Left lung (tissue), 4 donors: ENCODE measurements at regions not wholly inside any gene's neighbourhood (a gene's known extent, or its start where the extent isn't known, plus 50 kb on each side); places are given as distances from the start of the nearest gene placed in this dataset.

Experiments
- ATAC-seq: fragments of 200-7000 bp; cut with Tn5 transposase; one replicate; pipeline ENCODE4 v1.9.1; 2020; ENCODE audit warnings: moderate library complexity
- DNase-seq, 4 donors: peaks; one replicate each; pipeline ENCODE4 v3.0.0-alpha.2; 2013 to 2020
- H3K27ac ChIP-seq, 2 donors: fragments of 200-600 bp; sonication (generic) in 1 of 2; one replicate each; pipeline versions ENCODE4 v1.5.0 to v1.8.0; 2020 to 2021
- H3K27me3 ChIP-seq, 2 donors: fragments of 200-600 bp; sonication (generic) in 1 of 2; one replicate each; pipeline versions ENCODE4 v1.5.0 to v1.8.0; 2020 to 2021
- H3K36me3 ChIP-seq, 2 donors: fragments of 200-600 bp; sonication (generic) in 1 of 2; one replicate each; pipeline versions ENCODE4 v1.5.0 to v1.8.0; 2020 to 2021
- H3K4me1 ChIP-seq, 2 donors: fragments of 200-600 bp; one replicate each; pipeline ENCODE4 v1.8.0; 2021
- H3K4me3 ChIP-seq, 2 donors: fragments of 200-600 bp; sonication (generic) in 1 of 2; one replicate each; pipeline versions ENCODE4 v1.5.0 to v1.8.0; 2020 to 2021; ENCODE audit warnings: mild to moderate bottlenecking in 1 of 2
- H3K9me3 ChIP-seq, 2 donors: fragments of 200-600 bp; sonication (generic) in 1 of 2; one replicate each; pipeline versions ENCODE4 v1.5.0 to v1.8.0; 2020 to 2021
- CTCF ChIP-seq, 2 donors: fragments of 200-600 bp; sonication (generic) in 1 of 2; IDR thresholded peaks; one replicate each; pipeline versions ENCODE4 v1.5.0 to v1.8.0; 2021; ENCODE audit warnings: antibody characterized with exemption in 2 of 2
- intact Hi-C, 2 donors: fragments of 100-400 bp; cut with DNase I; formaldehyde crosslinking; loops; one replicate each; pipeline versions ENCODE4 v1.11.2 to v1.14.2; 2022
- donor health status: DM: no; HTN: yes; CAD: no.
- donor health status: DM: no; HTN: no; CAD: no.

DNA sequence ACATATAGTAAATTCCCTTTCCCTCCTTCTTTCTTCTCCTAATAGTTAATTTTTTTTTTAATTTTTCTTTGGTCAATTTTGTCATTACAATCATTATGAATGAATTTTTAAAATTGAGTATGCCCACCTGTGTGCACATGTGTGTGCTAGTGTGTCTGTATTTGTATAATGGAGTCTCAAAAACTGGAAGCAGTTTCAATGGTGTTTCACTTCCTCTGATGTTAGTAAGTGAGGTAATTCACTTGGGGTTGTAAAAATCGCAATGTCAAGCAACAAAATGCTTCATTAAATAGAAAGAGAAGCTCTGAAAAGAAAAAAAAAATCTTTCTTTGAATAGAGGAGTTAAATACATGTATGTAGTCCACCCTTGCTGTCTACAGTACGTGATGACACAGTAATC lies 1467.6 kb upstream of the NUDT12 start:
- DNase-seq (no peak), ATAC-seq (no peak)
- H3K4me3 ChIP-seq, result no peak overlapping the region
- intact Hi-C loops, result no loop called here
- peaks cover 0 to 2% of the 10 kb centered on the region in 2 donors for H3K9me3 ChIP-seq
- TF ChIP-seq CTCF (IDR thresholded peaks at IDR 0.05), result no peak
- no peaks in the 10 kb centered on the region for H3K4me1 ChIP-seq
- no peaks in the 10 kb centered on the region for H3K27me3 ChIP-seq
- no peaks in the 10 kb centered on the region for H3K36me3 ChIP-seq
- no peak overlapping the region for H3K27ac ChIP-seq

GRCh38 chr5:105015098-105015497 lies 1452.5 kb upstream of the NUDT12 start:
- no peaks in the 10 kb centered on the region for H3K4me1 ChIP-seq
- H3K4me3 ChIP-seq, result no peak overlapping the region
- H3K27ac ChIP-seq, result no peak overlapping the region
- no peaks in the 10 kb centered on the region for H3K36me3 ChIP-seq
- no peaks in the 10 kb centered on the region for H3K27me3 ChIP-seq
- intact Hi-C loops, result no loop called here
- no peak for TF ChIP-seq CTCF (IDR thresholded peaks at IDR 0.05)
- ATAC-seq (no peak), DNase-seq (no peak)
- H3K9me3 ChIP-seq, result no peaks in the 10 kb centered on the region

GRCh38 chr5:104998572-104998971 lies 1436.0 kb upstream of the NUDT12 start:
- TF ChIP-seq CTCF (IDR thresholded peaks at IDR 0.05), result no peak

DNA sequence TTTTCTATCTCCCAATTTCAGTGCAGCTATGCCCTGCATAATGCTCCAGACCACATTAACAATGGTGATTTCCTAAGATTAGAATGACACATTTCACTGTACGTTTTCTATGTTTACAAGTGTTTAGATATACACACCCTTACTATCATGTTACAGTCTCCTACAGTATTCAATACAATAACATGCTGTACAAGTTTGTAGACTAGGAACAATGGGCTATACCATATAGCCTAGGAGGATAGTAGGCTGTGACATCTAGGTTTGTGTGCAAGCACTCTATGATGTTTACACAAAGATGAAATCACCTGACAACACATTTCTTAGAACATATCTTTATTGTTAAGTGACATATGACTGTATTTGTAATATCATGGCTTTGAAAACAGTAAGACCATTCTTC lies 1435.6 kb upstream of the NUDT12 start:
- Histone ChIP-seq H3K4me1 (no peaks in the 10 kb centered on the region), H3K4me3 (no peak overlapping the region), H3K9me3 (no peaks in the 10 kb centered on the region), H3K36me3 (no peaks in the 10 kb centered on the region), H3K27me3 (no peaks in the 10 kb centered on the region), H3K27ac (no peak overlapping the region)
- intact Hi-C loops, result no loop called here
- TF ChIP-seq CTCF (IDR thresholded peaks at IDR 0.05), result no peak
- no peak for ATAC-seq
- no peak for DNase-seq

More at GRCh38 chr5:104998572-104998971, 1436.0 kb upstream of the NUDT12 start:
- Histone ChIP-seq H3K9me3 (no peaks in the 10 kb centered on the region), H3K4me1 (no peaks in the 10 kb centered on the region), H3K27me3 (no peaks in the 10 kb centered on the region), H3K4me3 (no peak overlapping the region), H3K27ac (no peak overlapping the region), H3K36me3 (no peaks in the 10 kb centered on the region)
- intact Hi-C loops, result no loop called here
- no peak for ATAC-seq
- DNase-seq, result no peak

GRCh38 chr5:104987074-104987473 lies 1424.5 kb upstream of the NUDT12 start:
- intact Hi-C loops, result no loop called here
- no peak for ATAC-seq
- no peaks in the 10 kb centered on the region for H3K36me3 ChIP-seq

More at GRCh38 chr5:104987074-104987473, 1424.5 kb upstream of the NUDT12 start:
- H3K27ac ChIP-seq, result no peak overlapping the region
- TF ChIP-seq CTCF (IDR thresholded peaks at IDR 0.05), result no peak
- H3K27me3 ChIP-seq, result no peaks in the 10 kb centered on the region
- DNase-seq, result no peak
- H3K9me3 ChIP-seq, result peaks cover 0 to 32% of the 10 kb centered on the region in 2 donors
- H3K4me3 ChIP-seq, result no peak overlapping the region
- H3K4me1 ChIP-seq, result no peaks in the 10 kb centered on the region
